ENCODE measurements at regions not wholly inside any gene's neighbourhood (a gene's known extent, or its start where the extent isn't known, plus 50 kb on each side); places are given as distances from the start of the nearest gene placed in this dataset.

DNA sequence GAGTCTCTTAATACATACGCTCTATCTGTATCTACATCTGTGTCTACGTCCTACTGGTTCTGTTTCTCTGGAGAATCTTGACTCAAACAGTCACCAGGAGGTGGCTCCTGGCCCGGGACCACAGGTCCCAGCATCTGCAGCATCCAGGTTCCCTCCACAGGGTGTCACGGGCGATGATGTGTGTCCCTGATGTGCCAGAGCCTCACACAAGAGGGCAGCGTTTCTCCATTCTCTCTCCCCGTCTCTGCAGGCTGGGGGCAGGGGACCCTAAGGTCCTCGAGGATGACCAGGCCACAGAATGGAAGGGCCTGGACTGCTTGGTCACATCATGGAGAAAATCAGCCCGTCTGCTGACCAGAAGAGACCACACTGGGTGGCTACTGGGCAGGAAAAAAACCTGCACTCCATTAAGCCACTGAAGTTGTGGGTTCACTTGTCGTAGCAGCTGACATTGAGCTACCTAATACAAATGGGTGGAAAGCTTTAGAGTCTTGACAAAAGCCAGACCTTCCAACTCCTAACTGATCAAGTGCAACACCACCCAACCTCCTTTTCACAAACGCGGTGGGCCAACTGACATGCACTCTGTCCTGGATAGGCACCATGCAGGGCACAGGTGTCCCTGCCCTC is 392.5 kb downstream of the CTTN start:
- no peak for TF ChIP-seq ELF4 (IDR thresholded peaks at IDR 0.05)
- no peak for TF ChIP-seq BHLHE40 (IDR thresholded peaks at IDR 0.05; ENCODE audit: borderline replicate concordance)

Measured in HEK293T (cell line).